Chondrocyte (in vitro differentiated cells): ENCODE measurements at regions not wholly inside any gene's neighbourhood (a gene's known extent, or its start where the extent isn't known, plus 50 kb on each side); places are given as distances from the start of the nearest gene placed in this dataset.

Experiments
- DNase-seq: peaks from one replicate; pipeline ENCODE4 v3.0.0; 2021; ENCODE audit warnings: mixed read lengths, low spot score
- H3K27ac Mint-ChIP-seq: one replicate; pipeline ENCODE4 v1.8.0; 2021; ENCODE audit warnings: mild to moderate bottlenecking, moderate library complexity, mixed read lengths; ENCODE audit not compliant: unreplicated experiment
- H3K27me3 Mint-ChIP-seq: 2 replicates; pipeline ENCODE4 v1.8.0; 2021; ENCODE audit warnings: low read depth, mixed read lengths
- H3K36me3 Mint-ChIP-seq: 2 replicates; pipeline ENCODE4 v1.8.0; 2021; ENCODE audit warnings: low read depth, mixed read lengths
- H3K4me1 Mint-ChIP-seq: 2 replicates; pipeline ENCODE4 v1.8.0; 2021; ENCODE audit warnings: low read depth, mild to moderate bottlenecking, mixed read lengths
- H3K4me3 Mint-ChIP-seq: one replicate; pipeline ENCODE4 v1.8.0; 2021; ENCODE audit warnings: mild to moderate bottlenecking, moderate library complexity, mixed read lengths; ENCODE audit not compliant: unreplicated experiment
- H3K9me3 Mint-ChIP-seq: 2 replicates; pipeline ENCODE4 v1.8.0; 2021; ENCODE audit warnings: low read depth, mixed read lengths
- CTCF ChIP-seq: fragments of 200-600 bp; sonication (generic); IDR thresholded peaks from 2 replicates; pipeline ENCODE4 v1.5.0; 2021; ENCODE audit warnings: antibody characterized with exemption, mild to moderate bottlenecking, moderate library complexity

GRCh38 chr7:123279949-123280348 lies 80.2 kb upstream of the SLC13A1 start:
- no peak for DNase-seq
- peaks cover 2% of the 10 kb centered on the region for H3K27me3 Mint-ChIP-seq
- H3K4me1 Mint-ChIP-seq: no peaks in the 10 kb centered on the region
- no peaks in the 10 kb centered on the region for H3K36me3 Mint-ChIP-seq
- H3K4me3 Mint-ChIP-seq: no peak overlapping the region
- no peak overlapping the region for H3K27ac Mint-ChIP-seq
- no peaks in the 10 kb centered on the region for H3K9me3 Mint-ChIP-seq
- TF ChIP-seq CTCF: no peak

GRCh38 chr7:123275036-123275753 lies 75.4 kb upstream of the SLC13A1 start:
- Mint-ChIP-seq H3K27ac (no peak overlapping the region), H3K4me1 (no peaks in the 10 kb centered on the region), H3K36me3 (no peaks in the 10 kb centered on the region), H3K27me3 (peaks cover 3% of the 10 kb centered on the region), H3K4me3 (no peak overlapping the region), H3K9me3 (no peaks in the 10 kb centered on the region)
- no peak for TF ChIP-seq CTCF
- DNase-seq: no peak

- TF ChIP-seq CTCF: no peak
- Mint-ChIP-seq H3K36me3 (no peaks in the 10 kb centered on the region), H3K4me1 (no peaks in the 10 kb centered on the region), H3K9me3 (no peaks in the 10 kb centered on the region), H3K4me3 (no peak overlapping the region), H3K27ac (no peak overlapping the region), H3K27me3 (peaks cover 3% of the 10 kb centered on the region)
- no peak for DNase-seq
Observed at GRCh38 chr7:123273185-123273584, 73.4 kb upstream of the SLC13A1 start.

- Mint-ChIP-seq H3K4me3 (no peak overlapping the region), H3K9me3 (no peaks in the 10 kb centered on the region), H3K27me3 (peaks cover 2% of the 10 kb centered on the region), H3K36me3 (no peaks in the 10 kb centered on the region), H3K27ac (no peak overlapping the region), H3K4me1 (no peaks in the 10 kb centered on the region)
- TF ChIP-seq CTCF: no peak
- DNase-seq: no peak
Observed at GRCh38 chr7:123271856-123272255, 72.1 kb upstream of the SLC13A1 start.

- Mint-ChIP-seq H3K27ac (no peak overlapping the region), H3K9me3 (no peaks in the 10 kb centered on the region), H3K36me3 (no peaks in the 10 kb centered on the region), H3K4me1 (no peaks in the 10 kb centered on the region), H3K4me3 (no peak overlapping the region), H3K27me3 (peaks cover 2% of the 10 kb centered on the region)
- no peak for TF ChIP-seq CTCF
- DNase-seq: no peak
Observed at GRCh38 chr7:123271231-123271630, 71.5 kb upstream of the SLC13A1 start.
